GM12878 (cell line): ENCODE measurements at regions not wholly inside any gene's neighbourhood (a gene's known extent, or its start where the extent isn't known, plus 50 kb on each side); places are given as distances from the start of the nearest gene placed in this dataset.

Experiments used
- ATAC-seq: fragments of 200-7000 bp; cut with Tn5 transposase; 3 replicates; pipeline ENCODE4 v1.9.1; 2020; ENCODE audit warnings: mild to moderate bottlenecking, moderate library complexity
- BruUV-seq: library from RNA; stranded (reverse); fragments of 400-500 nt; replicated peaks from 2 replicates; lab custom pipeline; 2021; lab: Mats Ljungman, UMichigan
- CTCF ChIA-PET: fragments of 300-600 bp; sonication (Branson Sonifier 250); formaldehyde crosslinking; extraction: SDS; loops from one replicate; lab custom pipeline; 2021; ENCODE audit warnings: inconsistent platforms; lab: Yijun Ruan, JAX
- POLR2A ChIA-PET: fragments of 350-600 bp; formaldehyde crosslinking; extraction: SDS; loops from one replicate; lab custom pipeline; 2021; ENCODE audit warnings: inconsistent platforms; lab: Charles Lee
- RAD21 ChIA-PET: fragments of 300-600 bp; sonication (Branson Sonifier 250); formaldehyde crosslinking; loops from one replicate; lab custom pipeline; 2023; ENCODE audit warnings: antibody characterized with exemption; ENCODE audit not compliant: unreplicated experiment; lab: Charles Lee
- SMC1A ChIA-PET: fragments of 300-600 bp; sonication (Branson Sonifier 250); formaldehyde crosslinking; loops from one replicate; lab custom pipeline; 2023; ENCODE audit not compliant: unreplicated experiment, uncharacterized antibody; lab: Charles Lee
- DNase-seq: peaks from one replicate; pipeline ENCODE4 v3.0.0-alpha.2; 2011; ENCODE audit warnings: low read depth, low spot score
- FAIRE-seq: peaks from 3 replicates; lab custom pipeline; 2011; peaks lifted over from hg19 to GRCh38; lab: Jason Lieb, UNC
- H2AFZ ChIP-seq: 2 replicates; pipeline ENCODE4 v1.6.0; 2011; ENCODE audit warnings: low read depth, low read length, control low read depth; ENCODE audit not compliant: control insufficient read depth
- H3K27ac ChIP-seq: 2 replicates; pipeline ENCODE4 v1.5.1; 2011; ENCODE audit warnings: control low read depth; ENCODE audit not compliant: control insufficient read depth, insufficient read depth
- H3K27me3 ChIP-seq, 2 experiments: replicated peaks in 1 of 2; 2 replicates each; pipeline versions ENCODE4 v1.6.0 to v1.6.1; 2011; ENCODE audit warnings: low read length in 1 of 2; ENCODE audit not compliant: control insufficient read depth in 2 of 2, insufficient read depth in 2 of 2
- H3K36me3 ChIP-seq, 2 experiments: 2 replicates each; pipeline ENCODE4 v1.5.1; 2011; ENCODE audit warnings: low read length in 1 of 2; ENCODE audit not compliant: control insufficient read depth in 2 of 2, insufficient read depth in 2 of 2
- H3K4me1 ChIP-seq: 2 replicates; pipeline ENCODE4 v1.6.1; 2011; ENCODE audit warnings: mild to moderate bottlenecking, low read length, moderate library complexity, mixed read lengths; ENCODE audit not compliant: control insufficient read depth, insufficient read depth
- H3K4me2 ChIP-seq: 2 replicates; pipeline ENCODE4 v1.6.0; 2011; ENCODE audit warnings: control low read depth; ENCODE audit not compliant: control insufficient read depth, insufficient read depth
- H3K4me3 ChIP-seq: fragments of 200-600 bp; sonication (generic); 2 replicates; pipeline ENCODE4 v1.5.1; 2016
- H3K79me2 ChIP-seq: 2 replicates; pipeline ENCODE4 v1.6.0; 2011; ENCODE audit warnings: low read length; ENCODE audit not compliant: control insufficient read depth, insufficient read depth
- H3K9ac ChIP-seq: 2 replicates; pipeline ENCODE4 v1.8.0; 2011; ENCODE audit warnings: low read length, control low read depth, mixed read lengths; ENCODE audit not compliant: control insufficient read depth, insufficient read depth
- H3K9me3 ChIP-seq: replicated peaks from 3 replicates; pipeline ENCODE4 v1.5.1; 2011; ENCODE audit warnings: mild to moderate bottlenecking, low read length; ENCODE audit not compliant: control insufficient read depth, insufficient read depth
- H4K20me1 ChIP-seq: 2 replicates; pipeline ENCODE4 v1.6.0; 2011; ENCODE audit not compliant: control insufficient read depth, insufficient read depth
- ASH2L ChIP-seq: fragments of 300-600, 200-600 bp; sonication (generic); IDR thresholded peaks from 2 replicates; pipeline ENCODE4 v1.6.1; 2017; ENCODE audit warnings: low read depth, mild to moderate bottlenecking, borderline replicate concordance
- ATF7 ChIP-seq: fragments of 450-650 bp; IDR thresholded peaks from 2 replicates; pipeline ENCODE4 v1.6.1; 2016; ENCODE audit warnings: low read depth, mild to moderate bottlenecking
- BMI1 ChIP-seq: fragments of 450-650 bp; IDR thresholded peaks from 2 replicates; pipeline ENCODE4 v1.6.1; 2016; ENCODE audit warnings: mild to moderate bottlenecking, moderate library complexity, borderline replicate concordance
- BRCA1 ChIP-seq: IDR thresholded peaks from 2 replicates; pipeline ENCODE4 v1.6.1; 2011; ENCODE audit warnings: low read depth, low read length, improper control_type of control experiment
- CBX5 ChIP-seq: sonication (generic); IDR thresholded peaks from 2 replicates; pipeline ENCODE4 v1.6.1; 2016; ENCODE audit warnings: low read depth, moderate library complexity, mild to moderate bottlenecking, inconsistent platforms
- EGR1 ChIP-seq, 2 experiments: IDR thresholded peaks; 1 replicate in 1 of 2; 2 replicates in 1 of 2; pipeline ENCODE4 v1.6.1; 2011 to 2012; ENCODE audit warnings: low read depth in 2 of 2, low read length in 2 of 2, borderline replicate concordance in 1 of 2, mild to moderate bottlenecking in 1 of 2, moderate library complexity in 1 of 2
- EP300 ChIP-seq, 2 experiments: fragments of 150-350 bp in 1 of 2; IDR thresholded peaks; 2 replicates each; pipeline ENCODE4 v1.6.1; 2011 to 2012; ENCODE audit warnings: low read depth in 2 of 2, low read length in 2 of 2, borderline replicate concordance in 1 of 2, improper control_type of control experiment in 1 of 2, inconsistent platforms in 1 of 2; ENCODE audit not compliant: control insufficient read depth in 1 of 2
- EZH2 ChIP-seq: IDR thresholded peaks from 2 replicates; pipeline ENCODE4 v1.6.1; 2012; ENCODE audit warnings: low read depth, mild to moderate bottlenecking, control low read depth, inconsistent platforms, low read length, borderline replicate concordance; ENCODE audit not compliant: control insufficient read depth
- LARP7 ChIP-seq: fragments of 450-650 bp; IDR thresholded peaks from 2 replicates; pipeline ENCODE4 v1.6.1; 2017; ENCODE audit warnings: mild to moderate bottlenecking
- POLR2A ChIP-seq: IDR thresholded peaks from 2 replicates; pipeline ENCODE4 v1.6.1; 2011; ENCODE audit warnings: low read depth, mild to moderate bottlenecking, low read length
- RBBP5 ChIP-seq: fragments of 200-600 bp; sonication (generic); conservative IDR thresholded peaks from 2 replicates; pipeline ENCODE4 v1.6.1; 2016
- RFX5 ChIP-seq: IDR thresholded peaks from 2 replicates; pipeline ENCODE4 v1.6.1; 2011; ENCODE audit warnings: low read depth, low read length, improper control_type of control experiment
- RUNX3 ChIP-seq: IDR thresholded peaks from 2 replicates; pipeline ENCODE4 v1.6.1; 2012; ENCODE audit warnings: low read length, inconsistent platforms
- SP1 ChIP-seq: IDR thresholded peaks from one replicate; pipeline ENCODE4 v1.6.1; 2011; ENCODE audit warnings: low read depth, low read length
- STAT1 ChIP-seq: fragments of 450-650 bp; conservative IDR thresholded peaks from 2 replicates; pipeline ENCODE4 v1.6.1; 2014; ENCODE audit warnings: antibody characterized with exemption, mild to moderate bottlenecking
- TBL1XR1 ChIP-seq: IDR thresholded peaks from 2 replicates; pipeline ENCODE4 v1.6.1; 2012; ENCODE audit warnings: low read depth, low read length, improper control_type of control experiment
- ZNF384 ChIP-seq: IDR thresholded peaks from 2 replicates; pipeline ENCODE4 v1.6.1; 2012; ENCODE audit warnings: low read depth, mild to moderate bottlenecking, low read length, improper control_type of control experiment, borderline replicate concordance
- WGBS: methylation state at CpG from one replicate; pipeline ENCODE4 v1.1.6; 2016; ENCODE audit warnings: low lambda C conversion rate; ENCODE audit not compliant: insufficient replicate concordance, insufficient coverage; ENCODE audit errors: missing lambda C conversion rate; 5-methylcytosine and 5-hydroxymethylcytosine counted together
- in situ Hi-C: fragments of 300-500 bp; cut with MboI; formaldehyde crosslinking; loops from 9 replicates; pipeline ENCODE4 v1.14.3; 2018; ENCODE audit warnings: mixed read lengths
- intact Hi-C: fragments of 100-400 bp; cut with micrococcal nuclease; formaldehyde crosslinking; loops from one replicate; pipeline ENCODE4 v1.14.2; 2022; ENCODE audit not compliant: unreplicated experiment
- TF ChIP-seq, protein P1 (sequence below): fragments of 450-650 bp; IDR thresholded peaks from 2 replicates; pipeline ENCODE4 v1.6.1; 2018; ENCODE audit warnings: borderline replicate concordance, mild to moderate bottlenecking; ENCODE audit not compliant: partially characterized antibody
- TF ChIP-seq, protein P2 (sequence below): IDR thresholded peaks from 2 replicates; pipeline ENCODE4 v1.6.1; 2011; ENCODE audit warnings: mild to moderate bottlenecking, low read depth, low read length, moderate library complexity; ENCODE audit not compliant: insufficient replicate concordance

DNA sequence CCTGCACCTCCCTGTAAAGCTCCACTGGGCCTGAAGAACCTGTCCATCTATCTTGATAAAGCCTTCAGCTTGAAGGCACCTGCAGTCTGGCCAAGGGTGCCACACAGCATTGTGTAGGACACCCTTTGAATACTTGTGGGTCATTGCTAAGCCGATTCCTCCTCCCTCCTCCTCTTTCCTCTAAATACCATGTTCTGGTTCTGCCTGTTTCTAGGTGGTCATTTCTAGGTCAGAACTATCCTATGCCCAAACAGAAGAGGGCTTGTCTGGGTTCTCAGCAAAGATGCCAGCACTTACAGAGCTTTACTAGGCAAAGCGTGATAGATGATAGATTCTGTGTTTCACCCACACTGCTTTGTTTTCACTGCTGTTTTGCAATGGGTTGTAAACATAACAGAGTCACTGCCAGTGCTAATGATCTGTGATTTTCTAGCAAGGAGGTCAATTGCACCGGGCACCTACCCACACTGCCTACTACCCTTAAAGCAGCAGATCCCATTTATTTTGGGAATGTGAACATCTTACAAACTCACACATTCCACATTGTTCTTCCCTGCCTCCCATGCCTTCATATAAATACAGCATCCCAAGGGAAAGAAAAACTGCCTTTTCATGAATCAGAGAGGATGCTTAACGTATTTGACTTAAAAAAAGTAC is 279.1 kb upstream of the PITRM1 start:
- no peaks in the 10 kb centered on the region for H3K27me3 ChIP-seq
- H3K9ac ChIP-seq, result no peak overlapping the region
- DNase-seq, result no peak
- RAD21 ChIA-PET, result no interaction called here
- no TSS peak for BruUV-seq
- H3K4me3 ChIP-seq, result no peak overlapping the region
- FAIRE-seq, result no peak
- ATAC-seq, result no peak
- H3K4me2 ChIP-seq, result no peak overlapping the region
- POLR2A ChIA-PET, result no interaction called here
- SMC1A ChIA-PET, result no interaction called here
- no peaks in the 10 kb centered on the region for H3K79me2 ChIP-seq
- CTCF ChIA-PET, result no interaction called here
- in situ Hi-C loops, result no loop called here
- WGBS, result 42% methylated on average over 4 of the region's 4 CpGs
- H3K9me3 ChIP-seq, result no peaks in the 10 kb centered on the region
- H3K4me1 ChIP-seq, result peaks cover 3% of the 10 kb centered on the region; the same call in 1 of the 2 replicates
- intact Hi-C loops, result no loop called here
- H4K20me1 ChIP-seq, result no peaks in the 10 kb centered on the region
- no peak overlapping the region for H2AFZ ChIP-seq
- no peak overlapping the region for H3K27ac ChIP-seq
- no peaks in the 10 kb centered on the region for H3K36me3 ChIP-seq
- TF ChIP-seq, protein P1, sequence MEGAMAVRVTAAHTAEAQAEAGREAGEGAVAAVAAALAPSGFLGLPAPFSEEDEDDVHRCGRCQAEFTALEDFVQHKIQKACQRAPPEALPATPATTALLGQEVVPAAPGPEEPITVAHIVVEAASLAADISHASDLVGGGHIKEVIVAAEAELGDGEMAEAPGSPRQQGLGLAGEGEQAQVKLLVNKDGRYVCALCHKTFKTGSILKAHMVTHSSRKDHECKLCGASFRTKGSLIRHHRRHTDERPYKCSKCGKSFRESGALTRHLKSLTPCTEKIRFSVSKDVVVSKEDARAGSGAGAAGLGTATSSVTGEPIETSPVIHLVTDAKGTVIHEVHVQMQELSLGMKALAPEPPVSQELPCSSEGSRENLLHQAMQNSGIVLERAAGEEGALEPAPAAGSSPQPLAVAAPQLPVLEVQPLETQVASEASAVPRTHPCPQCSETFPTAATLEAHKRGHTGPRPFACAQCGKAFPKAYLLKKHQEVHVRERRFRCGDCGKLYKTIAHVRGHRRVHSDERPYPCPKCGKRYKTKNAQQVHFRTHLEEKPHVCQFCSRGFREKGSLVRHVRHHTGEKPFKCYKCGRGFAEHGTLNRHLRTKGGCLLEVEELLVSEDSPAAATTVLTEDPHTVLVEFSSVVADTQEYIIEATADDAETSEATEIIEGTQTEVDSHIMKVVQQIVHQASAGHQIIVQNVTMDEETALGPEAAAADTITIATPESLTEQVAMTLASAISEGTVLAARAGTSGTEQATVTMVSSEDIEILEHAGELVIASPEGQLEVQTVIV, result no peak
- TF ChIP-seq POLR2A (no peak), EZH2 (no peak), STAT1 (no peak), EGR1 (IDR thresholded peaks at IDR 0.05; ENCODE audit: borderline replicate concordance in 1 of 2, low read depth in 2 of 2, low read length in 2 of 2) (no peak), CBX5 (no peak), RFX5 (no peak), ZNF384 (no peak), EP300 (IDR thresholded peaks at IDR 0.05; ENCODE audit: borderline replicate concordance in 1 of 2, control insufficient read depth in 1 of 2, low read depth in 2 of 2, low read length in 2 of 2) (no peak), BMI1 (no peak), RBBP5 (no peak), BRCA1 (no peak), LARP7 (no peak), RUNX3 (no peak), TBL1XR1 (no peak), SP1 (no peak), ASH2L (no peak), ATF7 (no peak)
- TF ChIP-seq, protein P2, sequence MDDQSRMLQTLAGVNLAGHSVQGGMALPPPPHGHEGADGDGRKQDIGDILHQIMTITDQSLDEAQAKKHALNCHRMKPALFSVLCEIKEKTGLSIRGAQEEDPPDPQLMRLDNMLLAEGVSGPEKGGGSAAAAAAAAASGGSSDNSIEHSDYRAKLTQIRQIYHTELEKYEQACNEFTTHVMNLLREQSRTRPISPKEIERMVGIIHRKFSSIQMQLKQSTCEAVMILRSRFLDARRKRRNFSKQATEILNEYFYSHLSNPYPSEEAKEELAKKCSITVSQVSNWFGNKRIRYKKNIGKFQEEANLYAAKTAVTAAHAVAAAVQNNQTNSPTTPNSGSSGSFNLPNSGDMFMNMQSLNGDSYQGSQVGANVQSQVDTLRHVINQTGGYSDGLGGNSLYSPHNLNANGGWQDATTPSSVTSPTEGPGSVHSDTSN, result no peak
